DMS 273 (cell line): ENCODE measurements at regions not wholly inside any gene's neighbourhood (a gene's known extent, or its start where the extent isn't known, plus 50 kb on each side); places are given as distances from the start of the nearest gene placed in this dataset.

Experiments
- DNase-seq: peaks from one replicate; lab custom pipeline; 2025; ENCODE audit not compliant: unreplicated experiment; lab: John Stamatoyannopoulos, UW

GRCh38 chr7:156232931-156233705, 407.5 kb upstream of the RNF32 start:
- DNase-seq: no peak

DNA sequence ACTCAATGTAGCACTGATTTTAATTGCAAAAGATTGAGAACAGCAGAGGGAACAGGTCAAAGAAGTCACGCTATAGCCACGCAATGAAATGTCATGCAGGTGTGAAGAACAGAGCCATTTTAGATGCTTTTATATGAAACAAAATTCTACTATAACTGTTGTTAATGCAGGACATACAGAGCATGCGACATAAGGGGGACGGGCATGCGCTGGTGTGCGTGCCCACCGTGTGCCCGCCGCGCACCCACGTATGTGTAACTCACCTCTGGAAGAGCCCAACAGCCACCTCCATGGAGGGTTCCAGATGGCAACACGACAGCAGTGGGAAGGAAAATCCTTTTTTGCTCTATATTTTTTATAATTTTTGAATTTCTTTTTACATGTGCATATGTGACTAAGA, 410.0 kb upstream of the RNF32 start:
- DNase-seq: no peak

- DNase-seq: no peak
These were observed 412.6 kb upstream of the SHH start for GRCh38 chr7:156224833-156225225.

DNA sequence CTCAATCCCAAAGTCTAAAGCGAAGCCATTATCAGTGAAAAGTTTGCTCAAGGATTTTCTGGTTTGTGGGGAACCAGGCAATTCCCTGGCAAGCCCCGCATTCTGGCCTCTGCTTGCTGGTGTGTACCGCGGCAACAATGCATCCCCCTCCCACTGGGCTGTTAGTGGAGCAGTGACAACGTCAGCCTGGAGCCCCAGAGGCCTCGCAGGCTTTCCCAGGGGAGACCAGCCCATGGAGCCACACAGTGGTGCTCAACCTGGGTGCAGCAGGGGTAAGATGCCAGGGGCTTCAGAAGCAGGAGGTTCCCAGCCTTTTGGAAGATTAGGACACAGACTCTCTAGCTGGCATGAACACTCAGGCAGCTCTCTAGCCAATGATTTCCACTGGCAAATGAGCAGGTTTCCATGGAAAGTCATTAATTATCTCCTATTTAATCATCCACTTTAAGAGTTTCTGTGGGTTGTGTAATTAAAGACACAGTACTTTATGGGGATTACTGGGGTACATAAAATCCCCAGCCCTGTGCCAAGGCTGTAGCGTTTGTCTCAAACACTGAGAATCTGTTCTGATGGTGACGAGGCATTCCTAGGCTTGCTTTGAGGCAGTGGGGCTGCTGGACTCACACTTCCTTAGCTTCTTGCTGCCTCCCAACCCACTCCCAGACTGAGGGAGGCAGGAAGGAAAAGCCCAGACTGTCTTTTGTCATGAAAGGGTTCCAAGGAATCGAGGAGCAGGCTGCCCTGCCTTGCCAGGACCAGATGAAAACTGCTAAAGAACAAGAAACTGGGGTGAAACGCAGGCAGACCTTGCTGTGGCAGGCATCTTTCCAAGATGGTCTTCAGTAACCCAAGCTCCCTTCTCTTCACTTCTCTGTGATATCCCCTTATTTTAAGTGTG, 411.9 kb upstream of the SHH start:
- no peak for DNase-seq

DNA sequence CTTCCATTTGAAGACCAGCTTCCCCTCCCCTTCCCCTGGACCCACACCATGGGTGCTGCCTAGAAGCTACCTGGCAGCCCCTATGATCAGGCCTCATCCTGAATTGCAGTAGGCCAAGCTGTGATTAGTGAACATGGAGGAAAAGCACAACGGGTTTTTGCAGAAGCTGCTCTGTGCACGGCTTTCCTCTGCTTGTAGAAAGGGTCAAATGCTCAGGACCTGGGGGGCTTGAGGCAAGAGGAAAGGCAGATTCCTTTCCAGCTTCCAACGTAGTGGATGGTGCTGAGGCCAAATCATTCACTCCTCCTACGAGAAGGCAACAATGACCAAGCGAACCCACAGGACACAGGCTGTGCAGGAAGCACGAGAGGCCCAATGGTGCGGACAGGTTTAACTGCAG, 410.3 kb upstream of the SHH start:
- no peak for DNase-seq

GRCh38 chr7:156222151-156222550, 409.9 kb upstream of the SHH start:
- no peak for DNase-seq

DNA sequence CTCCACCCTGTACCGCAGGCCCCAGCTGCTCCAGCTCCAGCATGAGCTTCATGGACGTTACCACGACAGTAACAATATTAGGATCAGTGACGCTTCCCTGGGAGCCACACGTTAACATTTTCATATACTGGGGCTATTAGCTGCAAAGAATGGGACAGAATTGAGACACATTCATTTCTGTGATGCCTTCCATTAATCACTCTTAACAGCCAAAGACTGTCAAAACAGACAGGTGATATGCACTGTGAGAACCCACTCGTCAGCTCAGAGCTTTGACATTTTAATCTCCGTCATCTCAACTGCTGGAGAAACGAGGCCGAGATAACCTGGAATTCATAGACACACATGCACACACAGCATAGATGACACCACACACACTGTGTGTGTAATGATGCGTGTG, 408.4 kb upstream of the SHH start:
- DNase-seq: no peak

DNA sequence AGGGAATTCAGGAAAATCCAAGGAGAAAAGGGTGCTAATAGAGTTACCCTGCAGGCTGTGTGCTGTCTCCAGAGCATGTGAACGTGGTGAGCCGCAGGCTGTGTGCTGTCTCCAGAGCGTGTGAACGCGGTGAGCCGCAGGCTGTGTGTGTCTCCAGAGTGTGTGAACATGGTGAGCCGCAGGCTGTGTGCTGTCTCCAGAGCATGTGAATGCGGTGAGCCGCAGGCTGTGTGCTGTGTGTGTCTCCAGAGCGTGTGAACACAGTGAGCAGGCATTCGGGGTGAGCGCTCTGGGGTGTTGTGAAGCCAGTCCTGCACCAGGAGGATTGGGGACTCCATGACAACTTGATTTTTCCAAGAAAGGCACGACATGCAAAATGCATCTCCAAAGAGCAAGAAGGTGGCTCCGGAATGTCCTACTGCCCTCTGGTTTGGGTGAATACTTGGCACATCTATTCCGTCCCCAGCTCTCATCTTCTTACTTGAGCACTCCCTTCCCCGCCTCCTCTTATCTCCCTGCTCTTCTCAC, 407.9 kb upstream of the SHH start:
- DNase-seq: no peak

DNA sequence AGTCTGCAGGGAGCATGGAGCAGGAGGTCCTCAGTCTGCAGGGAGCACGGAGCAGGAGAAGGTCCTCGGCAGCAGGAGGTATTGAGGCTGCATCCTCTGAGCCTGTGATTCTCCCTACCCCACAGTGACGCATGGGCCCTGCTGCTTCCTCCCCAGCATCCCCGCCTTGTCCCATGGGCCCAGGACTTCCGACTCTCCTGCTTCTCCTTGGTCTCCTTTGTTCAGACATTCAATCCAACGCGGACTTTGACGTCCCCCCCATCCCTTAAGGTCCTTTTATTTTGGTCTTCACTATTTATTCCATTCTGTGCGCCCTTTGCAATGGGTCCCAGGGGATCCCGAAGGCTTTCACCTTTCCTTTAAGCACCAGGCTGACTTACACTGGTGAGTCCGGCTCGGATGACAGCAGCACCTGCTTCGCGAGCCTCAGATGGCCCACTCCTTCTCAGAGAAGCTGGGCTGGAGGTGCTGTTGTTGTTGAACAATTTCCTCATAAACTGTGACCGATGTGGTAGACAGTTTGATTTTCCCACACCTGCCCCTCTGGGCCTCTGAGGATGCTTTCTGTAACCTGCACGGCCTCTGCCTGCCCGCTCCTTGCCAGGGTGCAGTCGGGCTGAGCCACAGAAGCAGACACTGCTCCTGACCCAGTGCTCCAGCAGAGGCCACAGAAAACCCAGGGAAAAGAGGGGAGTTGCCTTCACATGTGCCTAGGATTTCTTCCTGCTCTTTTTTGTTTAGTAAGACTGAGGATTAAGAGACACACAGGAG, 407.2 kb upstream of the SHH start:
- DNase-seq: no peak

DNA sequence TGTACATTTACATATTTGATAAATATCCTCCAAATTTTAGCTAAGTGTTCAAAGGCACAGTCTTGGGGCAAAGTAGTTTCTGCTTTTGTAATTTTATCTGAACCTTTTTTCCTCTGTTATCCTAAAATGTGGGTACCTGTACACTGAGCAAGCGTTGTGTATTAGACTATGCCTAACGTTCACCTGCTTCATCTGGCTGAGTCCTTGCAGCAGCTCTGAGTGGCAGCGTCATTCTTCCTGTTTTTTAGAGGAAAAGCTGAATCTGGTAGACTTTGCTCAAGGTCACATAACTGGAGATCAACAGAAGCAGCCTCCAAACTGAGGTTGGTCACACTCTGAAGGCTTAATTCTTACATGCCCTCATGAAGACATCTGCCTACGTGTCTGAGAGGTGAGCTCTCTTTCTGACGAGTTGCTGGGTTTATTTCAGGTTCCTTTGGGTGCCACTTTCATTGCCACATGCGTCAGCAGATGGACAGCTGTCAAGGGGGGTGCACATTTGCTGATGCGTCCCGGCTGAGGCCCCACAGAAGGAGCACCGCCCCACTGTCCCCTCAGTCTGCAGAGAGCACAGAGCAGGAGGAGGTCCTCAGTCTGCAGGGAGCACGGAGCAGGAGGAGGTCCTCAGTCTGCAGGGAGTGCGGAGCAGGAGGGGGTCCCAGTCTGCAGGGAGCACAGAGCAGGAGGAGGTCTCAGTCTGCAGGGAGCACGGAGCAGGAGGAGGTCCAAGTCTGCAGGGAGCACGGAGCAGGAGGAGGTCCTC, 406.5 kb upstream of the SHH start:
- no peak for DNase-seq

DNA sequence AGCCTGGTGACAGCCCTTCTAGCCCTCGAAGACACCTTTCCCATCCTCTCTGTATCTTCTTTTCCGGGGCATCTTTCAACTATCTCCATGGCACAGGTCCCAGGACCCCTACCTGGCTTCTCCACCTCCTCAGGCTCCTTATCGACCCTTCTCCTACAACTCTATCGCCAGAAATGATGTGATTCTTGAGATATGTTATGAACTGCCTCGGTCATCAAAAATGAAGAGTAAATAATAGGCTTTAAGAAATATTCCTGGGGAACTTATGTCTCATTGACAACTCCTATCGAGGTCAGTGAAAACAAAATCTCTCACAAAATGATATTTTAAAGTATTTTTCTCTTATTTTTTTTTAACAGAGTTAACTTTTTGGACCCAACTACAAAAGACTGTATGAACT, 405.5 kb upstream of the SHH start:
- no peak for DNase-seq

DNA sequence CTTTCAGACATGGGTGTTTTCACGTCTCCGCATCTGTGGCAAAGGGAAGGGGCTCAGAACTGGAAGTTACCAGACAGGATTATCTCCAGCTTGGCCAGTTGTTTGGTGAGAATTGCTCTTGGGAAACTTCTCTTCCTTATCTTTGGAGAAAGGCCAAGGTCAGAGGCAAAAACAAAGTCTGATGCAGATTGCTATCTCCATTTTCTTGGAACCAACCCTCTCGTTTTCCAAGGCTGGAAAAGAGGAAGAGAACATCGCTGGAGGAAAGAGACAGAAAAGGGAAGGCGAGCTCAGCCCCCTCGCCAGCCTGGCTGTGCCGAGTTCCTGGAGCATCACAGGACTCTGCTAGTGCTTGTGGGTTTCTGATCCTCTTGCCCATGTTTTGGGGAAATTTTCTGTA, 396.8 kb upstream of the SHH start:
- DNase-seq: no peak

DNA sequence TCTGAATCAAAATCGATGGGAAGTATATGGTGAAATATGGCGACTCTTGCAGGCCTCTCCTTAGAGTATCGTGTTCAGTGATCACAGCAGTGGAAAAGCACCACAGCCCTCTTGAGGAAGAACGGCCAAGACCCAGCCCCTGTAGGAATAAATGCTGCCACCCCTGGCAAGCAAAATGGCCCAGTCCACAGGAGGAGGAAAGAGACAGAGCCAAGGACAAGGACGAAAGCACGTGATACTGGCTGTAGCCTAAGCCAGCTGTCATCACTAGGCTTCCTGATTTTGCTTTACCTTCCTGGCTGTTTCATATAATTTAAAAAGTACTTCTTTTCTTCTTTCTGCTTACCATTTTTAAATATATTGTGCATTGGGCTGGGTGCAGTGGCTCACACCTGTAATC, 395.0 kb upstream of the SHH start:
- DNase-seq: no peak

- no peak for DNase-seq
These were observed 393.9 kb upstream of the SHH start for GRCh38 chr7:156206174-156206573.

- DNase-seq: no peak
These were observed 392.6 kb upstream of the SHH start for GRCh38 chr7:156204820-156205219.

DNA sequence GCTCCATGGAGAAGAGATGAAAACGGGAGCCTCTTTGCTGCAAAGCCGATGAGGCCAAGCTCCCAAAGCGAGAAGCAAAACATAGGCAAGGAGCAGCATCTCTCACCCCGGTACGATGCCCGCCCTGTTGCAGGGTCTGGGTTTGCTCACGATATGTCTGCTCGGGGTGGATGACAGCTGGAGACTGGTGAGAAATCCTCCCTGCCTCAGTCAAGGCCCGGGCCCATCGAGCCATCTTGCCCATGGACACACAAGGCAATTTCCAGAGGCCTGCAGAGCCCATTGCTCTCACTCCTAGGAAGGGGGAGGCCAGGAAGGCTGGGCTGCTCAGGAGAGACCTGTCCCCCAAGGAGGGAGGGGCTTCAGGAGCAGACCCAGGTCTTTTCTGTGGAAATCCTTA, 391.7 kb upstream of the SHH start:
- DNase-seq: no peak

GRCh38 chr7:156198277-156198676, 386.0 kb upstream of the SHH start:
- no peak for DNase-seq

GRCh38 chr7:156196649-156197048, 384.4 kb upstream of the SHH start:
- no peak for DNase-seq

DNA sequence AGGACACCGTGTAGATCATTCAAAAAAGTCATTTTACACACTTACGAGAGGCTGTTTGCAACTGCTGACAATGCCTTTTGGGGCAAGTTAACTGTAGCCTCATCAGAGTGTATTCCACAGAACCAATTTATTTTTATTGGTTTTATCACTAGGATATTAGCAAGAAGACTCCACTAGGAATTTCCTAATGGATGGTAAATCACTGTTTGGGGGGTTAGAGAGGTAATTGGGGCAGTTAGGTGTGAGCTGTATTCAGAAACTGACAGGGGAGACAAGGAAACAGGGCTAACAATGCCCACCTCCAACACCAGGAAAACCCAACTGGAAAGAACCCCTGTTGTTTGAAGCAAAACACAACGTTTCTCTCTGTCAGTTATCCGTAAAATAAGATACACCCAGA, 383.0 kb upstream of the SHH start:
- DNase-seq: no peak

GRCh38 chr7:156194813-156195212, 382.6 kb upstream of the SHH start:
- DNase-seq: no peak

GRCh38 chr7:156192921-156193320, 380.7 kb upstream of the SHH start:
- no peak for DNase-seq
